AG09319 (cell line): ENCODE measurements at regions not wholly inside any gene's neighbourhood (a gene's known extent, or its start where the extent isn't known, plus 50 kb on each side); places are given as distances from the start of the nearest gene placed in this dataset.

ENCODE experiments used
- DNase-seq: peaks from one replicate; pipeline ENCODE4 v3.0.0-alpha.2; 2010; ENCODE audit warnings: low read depth; ENCODE audit errors: extremely low read depth
- CTCF ChIP-seq: IDR thresholded peaks from 2 replicates; pipeline ENCODE4 v1.5.1; 2011; ENCODE audit warnings: low read depth, mild to moderate bottlenecking, inconsistent platforms, low read length, moderate library complexity

- DNase-seq = no peak
- no peak for TF ChIP-seq CTCF
Observed at GRCh38 chr1:223012176-223012788, 130.8 kb downstream of the TLR5 start.

GRCh38 chr1:223012938-223013337 lies 130.1 kb downstream of the TLR5 start:
- DNase-seq = no peak
- no peak for TF ChIP-seq CTCF

GRCh38 chr1:223014142-223014873 lies 128.7 kb downstream of the TLR5 start:
- TF ChIP-seq CTCF = no peak
- no peak for DNase-seq

- no peak for TF ChIP-seq CTCF
- DNase-seq = no peak
Observed at GRCh38 chr1:223016381-223016780, 126.7 kb downstream of the TLR5 start.

GRCh38 chr1:223016890-223017289 lies 126.2 kb downstream of the TLR5 start:
- no peak for TF ChIP-seq CTCF
- DNase-seq = no peak

GRCh38 chr1:223017291-223017690 lies 125.8 kb downstream of the TLR5 start:
- no peak for TF ChIP-seq CTCF
- DNase-seq = no peak

- DNase-seq = no peak
- TF ChIP-seq CTCF = no peak
Observed at GRCh38 chr1:223018534-223018933, 124.5 kb downstream of the TLR5 start.
